T-helper 2 cell treated with Interferon-gamma antibody and Interleukin-4, amounts not matched to agents 100 ng/mL and 5 ng/mL, for 36 hours (primary cell): ENCODE measurements at regions not wholly inside any gene's neighbourhood (a gene's known extent, or its start where the extent isn't known, plus 50 kb on each side); places are given as distances from the start of the nearest gene placed in this dataset.
"Not testable (repeated sequence)": the region's sequence is repeated elsewhere in the genome, so short reads cannot be mapped to it uniquely, and the experiment has no call there.

Source experiments
- intact Hi-C: fragments of 100-400 bp; cut with micrococcal nuclease; formaldehyde crosslinking; loops from one replicate; pipeline ENCODE4 v1.15.1; 2023

DNA sequence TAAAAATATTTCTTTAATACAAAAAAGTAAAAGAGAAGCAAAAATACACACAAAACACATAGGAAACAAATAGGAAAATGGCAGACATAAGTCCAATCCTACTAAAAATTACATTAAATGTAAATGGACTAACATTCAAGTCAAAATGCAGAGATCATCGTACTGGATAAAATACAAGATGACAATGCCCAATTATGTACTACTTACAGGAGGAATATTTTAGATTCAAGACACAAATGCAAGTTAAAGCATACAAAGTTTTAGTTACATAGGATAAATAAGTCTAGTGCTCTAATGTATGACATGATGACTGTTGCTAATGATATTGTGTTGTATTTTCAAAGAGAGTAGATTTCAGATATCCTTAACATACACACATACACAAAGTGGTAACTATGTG is 401.7 kb downstream of the IRX2 start:
- intact Hi-C loops: not testable (repeated sequence)

DNA sequence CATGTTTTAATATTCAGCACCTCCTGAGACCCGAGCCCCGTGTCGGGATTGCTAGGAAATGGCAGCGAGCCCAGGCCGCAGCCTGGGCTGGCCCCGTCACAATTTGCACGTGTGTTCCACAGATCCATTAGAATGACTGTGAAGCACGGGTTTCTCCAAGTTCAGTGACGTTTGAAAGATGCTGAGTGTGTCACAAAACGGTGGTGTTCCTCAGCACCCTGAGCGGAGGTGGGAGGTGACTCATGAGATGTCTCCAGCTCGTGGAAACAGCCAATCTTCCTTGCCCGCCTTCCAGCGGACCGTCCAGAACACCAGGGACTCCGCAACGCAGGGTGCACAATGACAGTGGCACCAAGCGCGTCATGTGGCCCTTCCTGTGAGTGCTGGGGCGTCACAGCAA is 412.8 kb downstream of the IRX2 start:
- intact Hi-C loops: no loop called here

DNA sequence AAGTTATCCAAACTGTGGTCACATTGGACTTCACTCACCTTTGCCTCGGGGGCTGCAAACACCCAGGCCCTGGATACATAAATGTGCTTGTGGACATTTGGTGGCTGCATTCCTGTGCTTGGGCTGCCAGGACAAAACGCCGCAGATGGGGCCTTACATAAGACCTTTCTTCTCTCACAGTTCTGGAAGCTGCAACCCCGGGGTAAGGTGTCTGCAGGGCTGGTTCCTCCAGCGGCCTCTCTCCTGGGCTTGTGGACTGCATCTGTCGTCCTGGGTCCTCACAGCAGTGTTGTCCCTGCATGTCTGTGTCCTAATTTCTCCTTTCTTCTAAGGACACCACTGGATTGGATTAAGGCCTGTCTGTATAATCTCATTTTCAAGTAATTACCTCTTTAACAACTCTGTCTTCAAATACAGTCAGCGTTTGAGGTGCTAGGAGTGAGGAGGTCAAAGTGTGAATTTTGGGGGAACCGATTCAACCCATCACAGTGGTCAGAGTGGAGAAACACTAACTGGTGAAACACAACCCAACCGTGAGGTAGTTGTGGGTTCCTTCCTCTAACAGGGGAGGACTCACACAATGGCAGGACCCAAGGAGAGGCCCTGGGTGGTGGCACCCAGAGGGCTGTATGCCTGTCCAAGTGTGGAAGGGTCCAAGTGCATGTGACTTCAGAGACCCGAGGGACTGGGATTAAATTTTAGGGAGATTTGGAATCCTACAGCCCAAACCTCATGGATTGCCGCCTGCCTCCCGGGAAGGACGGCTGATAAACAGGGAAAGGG is 415.6 kb downstream of the IRX2 start:
- intact Hi-C loops: no loop called here

DNA sequence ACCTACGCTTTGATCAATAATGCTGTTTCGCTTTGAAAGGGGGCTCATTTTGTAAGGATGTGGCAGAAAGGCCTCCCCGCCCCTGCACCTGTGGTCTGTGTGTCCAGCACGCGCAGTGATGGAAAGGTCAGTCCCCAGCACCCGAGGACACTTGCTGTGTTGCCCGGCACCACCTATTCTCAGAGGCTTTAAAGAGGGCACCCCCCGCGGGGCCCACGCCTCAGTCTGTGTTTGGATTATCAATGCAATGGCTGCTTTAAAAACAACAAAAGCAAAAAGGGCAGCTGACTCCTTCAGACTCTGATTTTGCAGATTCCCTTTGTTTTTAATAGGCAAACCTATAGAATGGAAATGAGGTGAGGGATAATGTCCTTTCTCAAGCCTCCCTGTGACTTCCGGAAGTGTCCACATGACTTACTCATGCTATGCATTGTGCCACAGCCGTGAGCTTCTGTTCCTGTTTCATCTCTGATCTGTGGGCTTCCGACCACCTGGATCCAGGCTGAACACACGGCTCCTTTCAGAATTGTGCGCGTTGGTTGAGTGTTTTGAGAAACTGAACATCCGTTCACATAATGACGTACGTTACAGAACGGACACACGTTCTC is 416.2 kb downstream of the IRX2 start:
- intact Hi-C loops: no loop called here

DNA sequence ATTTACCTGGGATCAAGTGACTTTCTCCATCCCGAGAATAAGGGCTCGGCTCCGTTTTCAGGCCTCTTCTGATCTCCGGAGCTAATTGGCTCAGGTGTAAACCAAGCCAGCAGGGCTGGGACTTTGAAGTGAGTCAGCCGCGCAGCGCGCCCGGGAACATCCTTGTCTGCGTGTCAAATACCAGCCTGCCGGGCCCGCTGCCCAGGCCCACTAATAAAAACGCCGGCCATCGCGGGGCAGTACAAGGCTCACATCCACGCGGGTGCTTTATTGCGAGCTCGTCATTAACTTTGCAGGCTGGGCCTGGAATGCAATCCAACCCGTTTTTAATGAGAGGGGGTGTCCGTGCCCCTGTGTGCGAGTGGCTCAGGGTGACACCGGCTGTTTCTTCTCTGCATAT is 416.8 kb downstream of the IRX2 start:
- intact Hi-C loops: no loop called here

DNA sequence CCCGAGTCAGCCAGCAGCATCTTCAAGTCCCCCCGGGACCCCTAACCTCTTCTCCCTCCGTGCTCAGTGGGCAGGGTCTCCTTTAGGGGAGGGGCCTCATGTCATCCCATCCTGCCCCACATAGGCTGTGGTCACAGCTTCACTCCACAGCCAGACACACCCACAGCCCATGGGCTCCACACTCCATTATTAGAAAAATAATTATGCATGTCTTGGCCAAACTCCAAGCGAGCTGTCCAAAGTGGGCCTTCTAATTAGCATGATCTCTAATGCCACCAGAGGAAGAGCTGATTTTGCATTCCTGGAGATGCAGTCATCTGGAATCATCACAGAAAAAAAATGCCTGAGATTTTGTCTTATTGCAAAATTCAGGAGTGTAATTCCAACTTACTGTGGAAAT is 418.2 kb downstream of the IRX2 start:
- intact Hi-C loops: no loop called here

DNA sequence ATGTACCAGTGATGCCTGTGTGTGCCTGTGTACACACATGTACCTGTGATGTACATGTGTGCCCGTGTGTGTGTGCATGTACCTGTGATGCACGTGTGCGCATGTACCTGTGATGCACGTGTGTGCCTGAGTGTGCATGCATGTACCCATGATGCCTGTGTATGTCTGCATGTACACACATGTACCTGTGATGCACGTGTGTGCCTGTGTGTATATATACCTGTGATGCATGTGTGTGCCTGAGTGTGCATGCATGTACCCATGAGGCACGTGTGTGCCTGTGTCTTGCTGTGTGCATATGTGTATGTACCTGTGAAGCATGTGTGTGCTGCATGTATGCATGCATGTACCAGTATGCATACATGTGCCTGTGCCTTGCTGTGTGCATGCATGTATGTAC is 419.0 kb downstream of the IRX2 start:
- intact Hi-C loops: no loop called here

DNA sequence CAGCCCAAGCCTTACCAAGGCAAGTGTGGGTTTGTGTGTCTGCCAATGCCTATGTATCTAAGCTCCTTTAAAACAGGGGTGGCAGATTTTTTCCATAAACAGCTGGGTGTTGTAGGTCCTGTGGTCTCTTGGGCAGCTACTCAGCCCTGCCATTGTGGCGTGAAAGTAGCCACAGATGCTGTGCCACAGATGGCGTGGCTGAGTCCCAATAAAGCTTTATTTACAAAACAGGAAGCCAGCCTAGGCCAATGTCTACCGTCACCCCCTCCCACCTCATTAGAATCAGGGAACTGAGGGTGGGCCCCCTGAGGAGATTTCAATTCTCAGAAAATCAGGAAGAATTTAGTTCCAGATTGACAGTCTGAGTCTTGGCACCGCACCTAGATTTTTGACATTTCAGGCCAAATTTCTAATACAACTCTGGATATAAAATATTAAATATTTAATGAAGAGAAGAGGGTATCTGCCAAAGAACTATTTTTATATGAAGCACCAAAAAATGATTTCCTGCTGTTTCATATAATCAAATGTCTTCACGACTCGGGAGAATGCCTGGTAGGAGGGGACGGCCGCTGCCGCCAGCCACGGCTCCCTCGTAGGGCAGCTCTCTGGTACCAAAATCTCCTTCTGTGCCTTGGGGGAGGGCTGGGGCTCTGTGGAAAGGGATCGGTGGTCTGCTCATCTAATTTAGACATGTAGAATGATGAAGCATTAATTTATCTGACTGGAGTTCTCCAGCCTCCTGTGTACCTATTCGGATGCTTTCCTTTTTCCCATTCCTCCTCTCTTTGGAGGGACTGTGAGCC is 420.9 kb downstream of the IRX2 start:
- intact Hi-C loops: no loop called here

DNA sequence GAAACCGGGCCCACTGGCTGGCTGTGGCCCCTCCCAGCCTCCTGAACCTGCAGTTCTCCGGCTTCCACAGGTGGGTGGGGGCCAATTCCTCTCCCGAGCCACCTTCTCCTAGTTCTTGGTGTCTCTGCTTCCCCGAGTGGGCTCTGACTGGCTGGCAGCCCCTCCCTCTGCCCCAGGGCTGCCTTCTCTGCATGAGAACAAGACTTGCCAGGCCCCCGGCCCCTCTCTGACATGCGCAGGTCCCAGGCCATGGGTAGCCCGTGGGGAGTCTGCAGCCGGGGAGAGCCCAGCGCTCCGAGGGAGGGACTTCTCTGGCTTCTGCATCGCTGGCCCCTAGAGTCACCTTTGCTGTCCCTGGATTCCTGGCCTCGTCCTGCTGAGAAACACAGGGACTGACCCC is 421.7 kb downstream of the IRX2 start:
- intact Hi-C loops: no loop called here

DNA sequence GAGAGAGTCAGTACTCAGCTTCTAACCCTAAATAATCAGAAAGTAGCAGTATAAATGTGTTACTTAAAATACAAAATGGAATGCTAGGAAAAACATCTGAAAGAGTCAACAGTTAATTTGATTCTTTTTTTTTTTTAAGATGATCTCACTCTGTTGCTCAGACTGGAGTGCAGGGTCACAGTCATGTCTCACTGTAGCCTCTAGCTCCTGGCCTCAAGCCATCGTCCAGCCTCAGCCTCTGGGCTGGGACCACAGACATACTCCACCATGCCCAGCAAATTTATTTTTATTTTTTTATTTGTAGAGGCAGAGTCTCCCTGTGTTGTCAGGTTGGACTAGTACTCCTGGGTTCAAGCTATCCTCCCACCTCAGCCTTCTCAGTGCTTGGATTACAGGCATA is 424.9 kb downstream of the IRX2 start:
- intact Hi-C loops: no loop called here

DNA sequence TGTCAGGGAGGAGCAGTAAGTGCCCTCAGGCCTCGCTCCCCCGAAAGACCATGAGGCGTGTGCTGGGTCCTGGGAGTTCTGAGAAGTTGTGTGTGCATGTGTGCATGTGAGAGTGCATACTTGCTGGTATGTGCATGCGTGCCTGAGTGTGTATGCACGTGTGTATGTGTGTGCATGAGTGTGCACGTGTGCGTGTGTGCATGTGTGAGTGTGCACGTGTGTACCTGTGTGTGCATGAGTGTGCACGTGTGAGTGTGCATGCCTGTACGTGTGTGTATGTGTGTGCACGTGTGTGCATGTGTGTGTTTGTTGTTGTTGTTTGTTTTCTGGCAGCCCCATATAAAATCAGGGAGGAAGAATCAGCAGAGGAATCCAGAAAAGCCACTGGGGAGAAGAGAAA is 426.7 kb downstream of the IRX2 start:
- intact Hi-C loops: no loop called here

DNA sequence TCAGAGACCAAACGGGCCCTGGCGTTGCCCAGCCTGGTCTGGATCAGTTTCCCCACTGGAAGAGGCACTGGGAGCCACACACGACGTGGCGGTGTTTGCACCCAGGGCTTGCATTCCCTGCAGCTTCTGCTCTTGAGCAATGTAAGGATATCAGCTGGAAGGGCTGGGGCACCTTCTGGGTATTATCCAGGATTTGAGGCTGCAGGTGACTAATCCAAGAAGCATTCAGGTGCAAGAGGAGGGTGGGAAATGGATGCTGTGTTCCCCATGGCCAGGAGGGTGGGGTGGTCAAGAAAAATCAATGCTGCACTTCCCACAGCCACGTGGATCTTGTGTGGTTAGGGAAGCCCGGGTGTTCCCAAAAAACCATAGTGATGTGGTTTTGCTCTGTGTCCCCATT is 430.9 kb downstream of the IRX2 start:
- intact Hi-C loops: no loop called here

DNA sequence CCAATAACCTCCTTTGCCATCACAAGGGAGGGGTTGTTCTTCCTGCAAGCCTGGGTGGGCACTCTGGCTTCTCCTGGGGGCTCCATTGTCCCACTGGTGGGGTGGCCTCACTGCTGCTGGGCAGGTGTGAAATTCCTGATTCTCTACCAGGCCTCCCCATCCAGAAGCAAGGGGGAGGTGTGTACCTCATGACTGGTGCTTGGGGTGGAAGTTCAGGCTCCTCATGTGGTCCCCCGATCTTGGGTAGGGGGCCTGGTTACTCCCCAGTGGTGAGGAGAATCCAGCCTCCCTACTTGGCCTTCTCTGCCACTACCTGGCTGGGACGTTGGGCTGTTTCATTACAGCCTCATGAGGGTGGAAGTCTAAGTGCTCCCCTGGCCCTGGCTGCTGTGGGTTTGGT is 433.9 kb downstream of the IRX2 start:
- intact Hi-C loops: no loop called here

DNA sequence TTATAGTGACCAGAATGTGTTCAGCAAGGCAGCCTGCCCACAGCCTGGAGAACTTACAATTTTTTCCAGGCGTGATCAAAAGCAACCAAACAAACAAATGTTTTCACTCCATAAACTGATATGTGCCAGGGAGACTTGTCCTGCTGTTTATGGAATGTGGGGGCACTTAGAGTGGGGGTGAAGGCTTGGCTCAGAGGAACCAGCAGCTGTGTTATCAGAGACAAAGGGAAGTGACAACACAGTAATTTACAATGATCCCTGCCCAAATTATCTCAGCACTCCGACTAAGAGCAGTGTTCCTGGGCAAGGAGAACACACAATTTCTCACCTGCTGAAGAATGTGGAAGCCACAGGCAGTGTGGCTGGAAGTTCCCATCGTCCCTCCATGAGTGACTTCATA is 429.1 kb upstream of the IRX4 start:
- intact Hi-C loops: no loop called here

DNA sequence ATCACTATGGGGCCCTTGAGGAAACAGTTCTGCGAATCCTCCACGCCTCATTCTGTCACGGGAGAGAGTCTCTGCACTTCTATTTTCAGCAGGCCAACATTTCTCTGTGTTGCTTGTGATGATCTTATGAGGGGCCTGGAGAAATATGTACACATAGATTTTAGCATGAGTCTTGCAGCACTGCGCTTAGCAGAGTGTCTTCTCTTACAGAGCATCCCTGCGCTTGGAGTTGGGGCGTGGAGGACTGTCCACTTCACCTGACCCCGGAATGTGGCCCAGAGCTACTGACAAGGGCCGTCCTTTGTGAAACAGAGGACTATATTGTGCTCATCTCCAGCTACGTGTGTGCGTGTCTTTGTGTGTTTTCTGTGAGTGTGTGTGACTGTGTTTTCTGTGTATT is 428.2 kb upstream of the IRX4 start:
- intact Hi-C loops: no loop called here

DNA sequence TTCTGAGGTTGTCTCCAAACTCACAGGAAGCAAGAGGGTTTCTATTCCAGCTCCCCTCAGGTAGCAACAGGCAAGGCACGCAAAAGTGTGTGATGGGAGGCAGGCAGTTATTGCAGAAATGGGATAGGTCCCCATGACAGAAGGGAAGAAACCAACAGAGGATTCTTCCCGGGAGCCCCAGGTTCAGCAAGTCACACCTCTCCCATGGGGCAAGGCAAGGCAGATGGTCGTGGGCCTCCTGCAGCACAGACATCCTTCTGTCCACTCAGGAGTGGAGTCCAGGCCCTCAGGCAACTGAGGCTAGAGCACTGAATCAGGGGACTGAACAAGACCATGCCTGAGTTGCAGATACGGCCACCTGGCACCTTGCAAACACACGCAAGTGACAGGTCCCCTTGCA is 424.9 kb upstream of the IRX4 start:
- intact Hi-C loops: no loop called here

DNA sequence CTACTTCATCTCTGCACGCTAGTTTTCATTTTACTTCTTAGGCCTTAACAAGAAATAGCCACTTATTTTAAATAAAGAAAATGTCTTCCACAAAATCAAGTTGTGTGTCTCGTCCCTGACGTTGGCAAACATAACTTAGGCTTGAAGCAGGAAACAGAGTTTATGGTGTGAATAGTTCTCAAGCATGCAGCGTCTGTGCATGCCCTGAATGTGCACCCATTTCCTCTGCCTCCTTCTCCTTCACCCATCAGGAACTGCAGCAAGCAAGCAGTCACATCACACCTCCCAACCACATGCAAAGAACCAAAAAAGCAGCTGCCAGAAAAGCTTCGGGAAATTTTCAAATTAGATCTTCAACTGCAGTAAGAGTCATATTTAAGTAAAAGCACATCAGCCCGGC is 424.0 kb upstream of the IRX4 start:
- intact Hi-C loops: no loop called here

DNA sequence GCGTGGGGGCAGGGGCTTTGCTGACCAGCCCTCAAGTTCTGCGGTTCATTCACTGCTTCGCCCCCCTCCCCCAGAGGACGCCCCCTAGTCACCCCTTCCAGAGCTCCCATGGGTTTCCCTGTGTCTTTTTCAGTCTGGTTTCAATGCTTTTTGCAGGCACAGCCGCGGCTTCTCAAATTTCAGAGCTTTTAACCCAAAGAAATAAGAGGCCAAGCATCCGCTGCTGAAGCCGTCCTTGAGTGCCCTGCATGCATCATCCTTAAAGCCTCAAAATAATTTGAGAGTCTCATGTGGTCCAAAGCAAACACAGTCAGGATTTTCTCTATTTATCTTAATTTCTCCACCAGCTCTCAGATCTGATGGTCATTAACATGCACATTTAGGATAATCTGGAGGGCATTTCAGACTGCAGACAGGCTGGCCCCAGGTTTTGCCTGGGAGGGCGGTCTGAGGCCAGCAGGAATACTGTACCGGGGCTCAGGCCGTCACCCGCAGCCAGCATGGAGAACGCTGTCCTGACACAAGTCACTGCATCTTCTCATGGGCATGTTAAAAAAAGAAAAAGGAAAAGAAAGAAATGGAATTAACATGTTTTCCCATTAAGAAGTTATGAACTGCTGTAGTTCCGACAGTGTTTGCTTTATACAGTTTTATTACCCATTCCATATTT is 420.8 kb upstream of the IRX4 start:
- intact Hi-C loops: no loop called here

DNA sequence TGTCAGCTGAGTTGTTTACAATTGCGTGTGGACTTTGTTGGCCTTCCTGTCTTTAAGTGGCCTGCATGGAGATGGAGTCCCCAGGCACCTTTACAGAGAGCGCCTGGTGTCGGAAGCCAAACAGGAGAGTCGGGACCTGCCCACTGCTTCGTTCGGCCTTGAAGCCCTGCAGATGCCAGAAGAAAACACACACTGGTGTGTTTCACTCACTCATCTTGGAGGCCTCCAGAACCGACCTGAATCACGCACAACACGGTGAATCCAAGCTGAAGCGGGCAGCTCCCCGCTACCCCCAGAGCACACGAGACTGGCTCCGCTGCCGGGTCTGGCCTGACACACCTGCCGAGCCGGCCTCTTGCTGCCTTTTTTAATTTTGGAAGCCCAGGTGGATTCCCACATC is 419.4 kb upstream of the IRX4 start:
- intact Hi-C loops: no loop called here

DNA sequence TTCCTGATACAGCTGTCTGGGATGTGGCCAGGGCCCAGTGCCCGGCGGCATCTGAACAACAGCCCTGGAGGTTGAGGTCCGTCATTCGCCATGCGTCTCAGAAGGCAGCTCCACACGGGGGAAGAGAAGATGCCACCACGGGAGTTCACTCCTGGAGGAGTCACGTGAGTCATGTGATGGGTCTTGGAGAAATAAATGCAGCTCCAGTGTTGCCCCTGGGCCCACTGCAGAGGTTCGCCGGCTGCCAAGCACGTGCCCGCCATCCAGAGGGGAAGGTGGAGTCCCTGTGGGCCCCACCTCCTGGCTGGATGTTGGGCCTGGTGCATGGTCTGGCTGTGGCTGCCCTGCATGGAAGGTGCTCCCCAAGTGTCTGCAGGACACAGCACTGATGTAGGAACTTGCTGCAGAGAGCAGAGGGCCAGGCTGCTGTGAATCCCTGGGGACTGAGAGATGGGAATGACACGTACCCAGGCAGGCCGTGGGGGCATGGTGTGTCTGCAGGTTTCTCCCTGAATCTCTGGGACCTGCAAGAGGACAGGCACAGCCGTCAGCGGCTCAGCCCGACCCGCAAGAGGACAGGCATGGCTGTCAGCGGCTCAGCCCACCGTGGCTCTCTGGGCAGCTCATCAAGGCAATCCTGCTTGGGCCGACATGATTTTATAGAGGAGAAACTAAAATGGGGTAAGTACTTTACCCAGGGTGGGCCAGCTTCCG is 418.3 kb upstream of the IRX4 start:
- intact Hi-C loops: no loop called here

DNA sequence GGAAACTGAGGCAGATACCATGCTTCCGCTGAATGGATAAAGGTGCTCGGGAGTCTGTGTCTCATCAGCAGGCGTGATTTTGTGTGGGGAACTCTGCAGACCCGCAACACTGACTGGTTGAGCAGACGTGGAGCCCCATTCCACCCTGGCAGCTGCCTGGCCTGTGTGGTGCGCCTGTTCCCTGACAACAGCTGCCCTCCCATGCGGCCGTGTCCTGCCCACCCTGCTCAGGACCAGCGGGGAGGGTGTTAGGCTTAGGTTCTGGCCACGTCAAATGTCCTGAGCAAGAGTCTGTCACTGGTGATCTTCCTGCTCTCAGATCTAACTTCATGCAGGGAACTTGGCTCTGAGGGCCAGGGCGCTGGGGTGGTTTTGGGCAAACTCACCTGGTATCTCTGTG is 417.7 kb upstream of the IRX4 start:
- intact Hi-C loops: no loop called here
